Upper lobe of left lung (tissue), 4 donors: ENCODE measurements at regions not wholly inside any gene's neighbourhood (a gene's known extent, or its start where the extent isn't known, plus 50 kb on each side); places are given as distances from the start of the nearest gene placed in this dataset.

Source experiments
- CTCF ChIP-seq, 6 experiments: fragments of 450-650 bp in 4 of 6; fragments of 200-600 bp in 2 of 6; sonication (generic) in 2 of 6; IDR thresholded peaks; one replicate each; pipeline ENCODE4 v1.5.1; 2016 to 2019; ENCODE audit warnings: antibody characterized with exemption in 6 of 6
- POLR2A ChIP-seq, 4 donors: fragments of 450-650 bp; IDR thresholded peaks; one replicate each; pipeline ENCODE4 v1.5.1; 2016 to 2017; ENCODE audit warnings: antibody characterized with exemption in 4 of 4, mild to moderate bottlenecking in 2 of 4
- POLR2AphosphoS5 ChIP-seq, 2 donors: sonication (generic); formaldehyde crosslinking; IDR thresholded peaks; one replicate each; pipeline ENCODE4 v1.5.1; 2017; ENCODE audit warnings: antibody characterized with exemption in 2 of 2

GRCh38 chr7:24069751-24070150, 214.2 kb upstream of the NPY start:
- TF ChIP-seq CTCF (IDR thresholded peaks at IDR 0.05) (no peak), POLR2AphosphoS5 (IDR thresholded peaks at IDR 0.05) (no peak), POLR2A (IDR thresholded peaks at IDR 0.05) (no peak)
